OCI-LY7 (cell line): ENCODE measurements at regions not wholly inside any gene's neighbourhood (a gene's known extent, or its start where the extent isn't known, plus 50 kb on each side); places are given as distances from the start of the nearest gene placed in this dataset.
A peak's percentile ranks its signal among the peaks of the same experiment; 100 is the strongest.

Experiments used
- BruUV-seq: library from RNA; stranded (reverse); fragments of 400-500 nt; replicated peaks from 2 replicates; lab custom pipeline; 2021; lab: Mats Ljungman, UMichigan
- CTCF ChIA-PET: fragments of 300-600 bp; sonication (Branson Sonifier 250); formaldehyde crosslinking; loops from one replicate; lab custom pipeline; 2022; ENCODE audit warnings: antibody characterized with exemption; ENCODE audit not compliant: unreplicated experiment; lab: Charles Lee
- POLR2A ChIA-PET: fragments of 300-600 bp; sonication (Branson Sonifier 250); formaldehyde crosslinking; loops from one replicate; lab custom pipeline; 2022; ENCODE audit warnings: antibody characterized with exemption; lab: Charles Lee
- DNase-seq: peaks from one replicate; pipeline ENCODE4 v3.0.0-alpha.2; 2015; ENCODE audit warnings: low spot score
- H2AFZ ChIP-seq: fragments of 200-600 bp; sonication (generic), shearing (Covaris generic); 2 replicates; pipeline ENCODE4 v1.6.1; 2014; ENCODE audit warnings: mild to moderate bottlenecking, antibody characterized with exemption, low read length, moderate library complexity
- H3K27ac ChIP-seq: fragments of 200-600 bp; sonication (generic); 2 replicates; pipeline ENCODE4 v1.5.1; 2014; ENCODE audit warnings: mixed run types, low read depth, mild to moderate bottlenecking, moderate library complexity, low read length, inconsistent platforms; ENCODE audit not compliant: poor library complexity, severe bottlenecking
- H3K36me3 ChIP-seq: fragments of 200-600 bp; sonication (generic); 2 replicates; pipeline ENCODE4 v1.6.1; 2014; ENCODE audit warnings: mild to moderate bottlenecking, antibody characterized with exemption, low read length, moderate library complexity, mixed read lengths; ENCODE audit not compliant: insufficient read depth
- H3K4me1 ChIP-seq: fragments of 200-600 bp; sonication (generic); 2 replicates; pipeline ENCODE4 v1.5.1; 2014; ENCODE audit warnings: mild to moderate bottlenecking, low read length; ENCODE audit not compliant: insufficient read depth, poor library complexity, severe bottlenecking
- H3K4me2 ChIP-seq: fragments of 200-600 bp; sonication (generic); 2 replicates; pipeline ENCODE4 v1.6.1; 2014; ENCODE audit warnings: mild to moderate bottlenecking, low read length
- H3K4me3 ChIP-seq: fragments of 200-600 bp; sonication (generic); 2 replicates; pipeline ENCODE4 v1.5.1; 2014; ENCODE audit warnings: mild to moderate bottlenecking, low read depth, low read length; ENCODE audit not compliant: poor library complexity, severe bottlenecking
- H3K79me2 ChIP-seq: fragments of 200-600 bp; sonication (generic); 2 replicates; pipeline ENCODE4 v1.6.1; 2016; ENCODE audit warnings: low read depth, mild to moderate bottlenecking, low read length, moderate library complexity, mixed read lengths; ENCODE audit not compliant: insufficient read depth
- H3K9me2 ChIP-seq: fragments of 200-600 bp; sonication (generic); 2 replicates; pipeline ENCODE4 v1.6.1; 2016; ENCODE audit warnings: mild to moderate bottlenecking, low read length, mixed read lengths; ENCODE audit not compliant: insufficient read depth
- H3K9me3 ChIP-seq: fragments of 200-600 bp; sonication (generic); 2 replicates; pipeline ENCODE4 v1.6.1; 2014; ENCODE audit warnings: mild to moderate bottlenecking, mixed run types, low read length, mixed read lengths
- H4K20me1 ChIP-seq: fragments of 200-600 bp; sonication (generic); 2 replicates; pipeline ENCODE4 v1.6.1; 2014; ENCODE audit warnings: mild to moderate bottlenecking, antibody characterized with exemption, low read length, moderate library complexity, mixed read lengths; ENCODE audit not compliant: insufficient read depth
- EZH2phosphoT487 ChIP-seq: fragments of 200-600 bp; sonication (generic); IDR thresholded peaks from 2 replicates; pipeline ENCODE4 v1.6.1; 2018; ENCODE audit warnings: low read depth, borderline replicate concordance, mild to moderate bottlenecking, mixed run types, antibody characterized with exemption, low read length, moderate library complexity, mixed read lengths
- intact Hi-C: fragments of 100-400 bp; cut with micrococcal nuclease; formaldehyde crosslinking; loops from one replicate; pipeline ENCODE4 v1.10.0; 2022; ENCODE audit not compliant: unreplicated experiment
- TF ChIP-seq, protein P1 (sequence below): fragments of 200-600 bp; sonication (generic); conservative IDR thresholded peaks from 2 replicates; pipeline ENCODE4 v1.5.1; 2014; ENCODE audit warnings: mild to moderate bottlenecking, antibody characterized with exemption, low read length, moderate library complexity, mixed read lengths

DNA sequence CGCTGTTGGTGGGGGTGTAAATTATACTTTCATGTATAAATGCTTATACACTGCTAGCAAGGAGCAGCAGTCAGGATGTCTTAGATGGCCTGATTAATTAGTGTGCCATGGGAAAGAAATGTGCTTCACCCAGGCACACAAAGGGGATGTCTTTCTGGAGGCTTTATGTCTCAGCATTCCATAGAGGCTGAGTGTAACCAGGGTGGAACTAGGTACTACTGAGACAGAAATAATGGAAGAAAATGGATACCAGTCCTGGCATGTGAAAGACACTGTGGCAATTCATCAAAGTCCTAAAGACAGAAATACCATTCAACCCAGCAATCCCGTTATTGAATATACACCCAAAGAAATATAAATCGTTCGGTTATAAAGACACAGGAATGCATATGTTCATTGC lies 52.5 kb downstream of the PF4 start:
- Histone ChIP-seq H3K9me3 (no peaks in the 10 kb centered on the region), H3K36me3 (no peaks in the 10 kb centered on the region), H3K4me1 (no peaks in the 10 kb centered on the region), H3K79me2 (no peaks in the 10 kb centered on the region), H3K4me2 (no peak overlapping the region), H2AFZ (no peak overlapping the region), H3K4me3 (no peak overlapping the region), H3K27ac (no peak overlapping the region), H4K20me1 (no peaks in the 10 kb centered on the region), H3K9me2 (no peaks in the 10 kb centered on the region)
- ChIA-PET POLR2A (no interaction called here), CTCF (no interaction called here)
- TF ChIP-seq, protein P1, sequence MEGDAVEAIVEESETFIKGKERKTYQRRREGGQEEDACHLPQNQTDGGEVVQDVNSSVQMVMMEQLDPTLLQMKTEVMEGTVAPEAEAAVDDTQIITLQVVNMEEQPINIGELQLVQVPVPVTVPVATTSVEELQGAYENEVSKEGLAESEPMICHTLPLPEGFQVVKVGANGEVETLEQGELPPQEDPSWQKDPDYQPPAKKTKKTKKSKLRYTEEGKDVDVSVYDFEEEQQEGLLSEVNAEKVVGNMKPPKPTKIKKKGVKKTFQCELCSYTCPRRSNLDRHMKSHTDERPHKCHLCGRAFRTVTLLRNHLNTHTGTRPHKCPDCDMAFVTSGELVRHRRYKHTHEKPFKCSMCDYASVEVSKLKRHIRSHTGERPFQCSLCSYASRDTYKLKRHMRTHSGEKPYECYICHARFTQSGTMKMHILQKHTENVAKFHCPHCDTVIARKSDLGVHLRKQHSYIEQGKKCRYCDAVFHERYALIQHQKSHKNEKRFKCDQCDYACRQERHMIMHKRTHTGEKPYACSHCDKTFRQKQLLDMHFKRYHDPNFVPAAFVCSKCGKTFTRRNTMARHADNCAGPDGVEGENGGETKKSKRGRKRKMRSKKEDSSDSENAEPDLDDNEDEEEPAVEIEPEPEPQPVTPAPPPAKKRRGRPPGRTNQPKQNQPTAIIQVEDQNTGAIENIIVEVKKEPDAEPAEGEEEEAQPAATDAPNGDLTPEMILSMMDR = no peak
- TF ChIP-seq EZH2phosphoT487 = no peak
- BruUV-seq = no TSS peak
- intact Hi-C loops = no loop called here
- no peak for DNase-seq

DNA sequence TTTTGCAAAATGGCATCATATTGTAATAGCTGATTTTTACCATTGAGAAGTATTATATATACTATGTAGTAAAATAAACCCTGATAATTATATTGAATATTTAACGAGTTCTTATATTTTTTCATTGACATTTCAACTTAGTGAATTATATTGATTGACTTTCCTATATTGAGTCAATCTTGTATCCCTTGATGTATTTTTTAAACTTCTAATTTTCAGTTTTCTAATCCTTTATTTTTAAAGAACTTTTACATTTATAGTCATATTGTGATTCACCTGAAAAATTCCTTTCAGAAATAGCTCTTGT lies 54.4 kb downstream of the CXCL1 start:
- Histone ChIP-seq H3K4me2 (no peak overlapping the region), H3K4me1 (no peaks in the 10 kb centered on the region), H3K79me2 (no peaks in the 10 kb centered on the region), H3K27ac (no peak overlapping the region), H3K4me3 (no peak overlapping the region), H2AFZ (no peak overlapping the region), H4K20me1 (no peaks in the 10 kb centered on the region), H3K9me3 (no peaks in the 10 kb centered on the region), H3K9me2 (no peaks in the 10 kb centered on the region), H3K36me3 (no peaks in the 10 kb centered on the region)
- POLR2A ChIA-PET = no interaction called here
- DNase-seq = no peak
- CTCF ChIA-PET = no interaction called here
- no peak for TF ChIP-seq EZH2phosphoT487
- TF ChIP-seq, protein P1 = no peak
- no TSS peak for BruUV-seq
- intact Hi-C loops = no loop called here

DNA sequence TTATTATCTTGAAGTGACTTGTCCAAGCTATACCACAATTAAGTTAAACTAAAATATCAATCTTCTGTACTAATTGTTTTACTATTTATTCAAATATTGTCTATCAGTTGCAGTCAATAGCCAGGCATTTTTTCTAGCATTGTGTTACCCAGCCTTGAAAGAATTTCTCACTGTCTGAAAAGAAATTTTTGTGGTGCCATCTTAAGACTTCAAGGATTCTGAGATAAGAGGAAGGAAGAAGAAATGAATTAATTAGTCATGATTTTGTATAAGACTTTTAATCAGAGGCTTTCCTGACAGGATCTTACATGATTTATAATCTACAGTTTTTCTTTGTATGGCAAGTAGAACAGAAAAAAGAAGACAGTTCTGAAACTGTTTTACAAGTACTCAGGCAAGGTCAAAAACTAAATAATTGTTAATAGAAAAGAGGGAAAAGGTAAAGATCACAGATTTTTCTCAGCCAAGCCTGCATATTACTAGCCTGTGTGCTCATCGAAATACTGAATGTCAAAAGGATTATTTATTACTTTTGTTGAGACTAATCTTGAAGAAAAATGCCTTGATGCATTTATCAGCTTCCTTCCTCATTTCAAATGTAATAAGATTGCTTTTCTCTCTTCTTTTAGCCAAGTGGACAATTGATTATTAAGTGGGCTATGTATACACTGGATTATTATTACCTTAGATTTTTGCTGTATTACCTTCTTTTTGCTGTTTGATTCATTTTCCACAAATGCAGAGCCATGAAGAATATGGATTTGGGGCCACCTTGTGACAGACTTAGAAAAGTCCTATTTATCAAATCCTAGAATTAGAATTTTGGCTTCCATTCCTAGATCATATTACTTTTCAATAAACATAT lies 53.8 kb downstream of the CXCL1 start:
- H4K20me1 ChIP-seq = no peaks in the 10 kb centered on the region
- no peak overlapping the region for H2AFZ ChIP-seq
- no peaks in the 10 kb centered on the region for H3K9me3 ChIP-seq
- no peaks in the 10 kb centered on the region for H3K36me3 ChIP-seq
- no peaks in the 10 kb centered on the region for H3K9me2 ChIP-seq
- H3K4me3 ChIP-seq = no peak overlapping the region
- DNase-seq = no peak
- H3K27ac ChIP-seq = no peak overlapping the region
- CTCF ChIA-PET = no interaction called here
- no peaks in the 10 kb centered on the region for H3K4me1 ChIP-seq
- TF ChIP-seq, protein P1 = 0 out of 2 replicates have a peak, but pooled peaks have one; percentile 27
- TF ChIP-seq EZH2phosphoT487 = no peak
- H3K79me2 ChIP-seq = no peaks in the 10 kb centered on the region
- no TSS peak for BruUV-seq
- POLR2A ChIA-PET = no interaction called here
- H3K4me2 ChIP-seq = no peak overlapping the region
- intact Hi-C loops = no loop called here
